Thymus (tissue), 11 donors: ENCODE measurements at regions not wholly inside any gene's neighbourhood (a gene's known extent, or its start where the extent isn't known, plus 50 kb on each side); places are given as distances from the start of the nearest gene placed in this dataset.

Source experiments
- DNase-seq, 9 donors: peaks; one replicate each; pipeline ENCODE4 v3.0.0-alpha.2; 2013; ENCODE audit warnings: low spot score in 9 of 9, low read depth in 6 of 9, missing footprints in 1 of 9
- H3K27ac ChIP-seq, 2 donors: one replicate each; pipeline ENCODE4 v1.5.1; 2013; ENCODE audit warnings: control low read depth in 1 of 2, low read depth in 1 of 2, low read length in 1 of 2, mild to moderate bottlenecking in 1 of 2, moderate library complexity in 1 of 2
- H3K27me3 ChIP-seq, 2 donors: one replicate each; pipeline ENCODE4 v1.5.1; 2013; ENCODE audit warnings: low read length in 1 of 2; ENCODE audit not compliant: control insufficient read depth in 2 of 2, insufficient read depth in 1 of 2
- H3K36me3 ChIP-seq, 2 donors: one replicate each; pipeline ENCODE4 v1.5.1; 2013; ENCODE audit warnings: low read length in 1 of 2, mild to moderate bottlenecking in 1 of 2, moderate library complexity in 1 of 2; ENCODE audit not compliant: control insufficient read depth in 2 of 2, insufficient read depth in 2 of 2
- H3K4me1 ChIP-seq, 2 donors: one replicate each; pipeline ENCODE4 v1.5.1; 2013; ENCODE audit warnings: low read length in 2 of 2; ENCODE audit not compliant: control insufficient read depth in 2 of 2, insufficient read depth in 2 of 2
- H3K4me3 ChIP-seq, 2 donors: one replicate each; pipeline ENCODE4 v1.5.1; 2013; ENCODE audit warnings: low read length in 2 of 2, control low read depth in 1 of 2, mild to moderate bottlenecking in 1 of 2
- H3K9me3 ChIP-seq, 2 donors: one replicate each; pipeline ENCODE4 v1.5.1; 2013; ENCODE audit warnings: low read length in 1 of 2, mild to moderate bottlenecking in 1 of 2; ENCODE audit not compliant: control insufficient read depth in 2 of 2, insufficient read depth in 1 of 2
- WGBS: extraction: QIAGEN DNeasy Blood & Tissue Kit; methylation state at CpG from one replicate; pipeline ENCODE4 v1.1.7; 2013; 5-methylcytosine and 5-hydroxymethylcytosine counted together
- donor health status: healthy.

GRCh38 chr22:49189871-49190270 is 637.8 kb downstream of the BRD1 start:
- 89% methylated on average over 14 of the region's 14 CpGs for WGBS
- Histone ChIP-seq H3K9me3 (no peaks in the 10 kb centered on the region), H3K27ac (no peak overlapping the region), H3K4me3 (no peak overlapping the region), H3K27me3 (no peaks in the 10 kb centered on the region), H3K4me1 (no peaks in the 10 kb centered on the region), H3K36me3 (no peaks in the 10 kb centered on the region)
- DNase-seq: no peak

DNA sequence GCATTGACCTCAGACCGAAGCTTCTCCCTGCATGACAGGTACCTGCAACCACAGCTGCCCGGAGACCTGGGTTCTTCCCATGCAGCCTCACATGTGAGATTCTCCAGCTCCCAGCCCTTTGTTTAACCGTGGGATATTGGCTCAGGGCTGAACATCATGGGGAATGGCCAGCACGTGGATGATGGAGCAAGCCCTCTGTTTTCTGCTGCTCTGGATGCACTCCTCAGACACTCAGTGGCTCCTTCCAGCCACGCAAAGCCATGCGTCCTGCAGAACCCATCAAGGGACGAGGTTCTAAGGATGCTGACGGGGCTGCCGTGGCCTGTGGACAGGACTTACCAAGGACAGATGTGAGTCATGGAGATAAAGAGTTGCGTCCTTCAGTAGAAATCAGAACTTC is 639.1 kb downstream of the BRD1 start:
- no peak overlapping the region for H3K27ac ChIP-seq
- no peak for DNase-seq
- H3K9me3 ChIP-seq: no peaks in the 10 kb centered on the region
- H3K4me3 ChIP-seq: no peak overlapping the region
- no peaks in the 10 kb centered on the region for H3K4me1 ChIP-seq
- H3K27me3 ChIP-seq: no peaks in the 10 kb centered on the region
- no peaks in the 10 kb centered on the region for H3K36me3 ChIP-seq
- WGBS: 93% methylated on average over 10 of the region's 10 CpGs

- Histone ChIP-seq H3K27ac (no peak overlapping the region), H3K4me1 (no peaks in the 10 kb centered on the region), H3K4me3 (no peak overlapping the region), H3K27me3 (no peaks in the 10 kb centered on the region), H3K36me3 (no peaks in the 10 kb centered on the region), H3K9me3 (no peaks in the 10 kb centered on the region)
- no peak for DNase-seq
- 89% methylated on average over 8 of the region's 8 CpGs for WGBS
Observed at GRCh38 chr22:49188091-49188490, 639.6 kb downstream of the BRD1 start.

DNA sequence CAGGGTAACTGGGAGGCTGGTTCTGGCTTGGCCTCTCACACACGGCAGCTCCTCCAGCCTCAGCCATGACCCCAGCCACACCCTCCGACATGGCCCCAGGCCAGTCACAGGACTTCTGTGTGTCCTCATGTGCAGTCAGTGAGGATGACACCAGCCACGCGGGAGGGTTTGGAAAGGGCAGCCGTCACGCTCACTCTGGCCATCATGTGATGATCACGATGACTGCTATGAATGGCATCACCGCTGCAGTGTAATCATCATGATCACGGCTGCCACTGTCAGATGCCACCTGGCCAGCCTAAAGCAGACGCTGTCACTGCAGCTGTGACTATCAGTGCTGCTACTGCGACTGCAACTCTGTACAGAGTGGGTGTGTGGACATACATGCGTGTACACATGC is 640.9 kb downstream of the BRD1 start:
- DNase-seq: no peak
- H3K4me3 ChIP-seq: no peak overlapping the region
- H3K36me3 ChIP-seq: no peaks in the 10 kb centered on the region
- no peak overlapping the region for H3K27ac ChIP-seq
- H3K9me3 ChIP-seq: no peaks in the 10 kb centered on the region
- H3K27me3 ChIP-seq: no peaks in the 10 kb centered on the region
- no peaks in the 10 kb centered on the region for H3K4me1 ChIP-seq
- 96% methylated on average over 12 of the region's 12 CpGs for WGBS

DNA sequence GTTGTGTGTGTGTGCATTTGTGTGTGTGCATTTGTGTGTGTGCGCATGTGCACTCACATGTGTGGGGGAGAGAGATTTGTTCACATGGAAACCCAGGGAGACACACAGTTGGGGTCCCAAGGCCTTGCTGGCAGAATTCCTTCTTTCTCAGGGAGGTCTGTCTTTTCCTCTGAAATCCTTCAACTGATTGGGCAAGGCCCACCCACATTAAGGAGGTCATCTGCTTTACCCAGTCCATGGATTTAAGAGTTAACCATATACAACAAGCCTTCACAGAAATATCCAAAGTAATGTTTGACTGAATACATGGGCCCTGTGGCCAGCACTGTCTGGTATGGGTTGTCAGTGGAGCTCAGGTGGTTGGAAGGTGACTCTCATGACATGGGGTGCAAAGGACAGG is 641.4 kb downstream of the BRD1 start:
- no peaks in the 10 kb centered on the region for H3K27me3 ChIP-seq
- H3K4me3 ChIP-seq: no peak overlapping the region
- no peaks in the 10 kb centered on the region for H3K9me3 ChIP-seq
- no peak overlapping the region for H3K27ac ChIP-seq
- no peaks in the 10 kb centered on the region for H3K4me1 ChIP-seq
- H3K36me3 ChIP-seq: no peaks in the 10 kb centered on the region
- DNase-seq: no peak
- 98% methylated on average over 1 of the region's 1 CpG for whole genome bisulfite sequencing

- Histone ChIP-seq H3K27me3 (no peaks in the 10 kb centered on the region), H3K4me1 (no peaks in the 10 kb centered on the region), H3K9me3 (no peaks in the 10 kb centered on the region), H3K4me3 (no peak overlapping the region), H3K27ac (no peak overlapping the region), H3K36me3 (no peaks in the 10 kb centered on the region)
- DNase-seq: no peak
- 93% methylated on average over 4 of the region's 4 CpGs for WGBS
Observed at GRCh38 chr22:49185312-49185969, 642.2 kb downstream of the BRD1 start.

GRCh38 chr22:49184736-49185135 is 642.9 kb downstream of the BRD1 start:
- WGBS: 94% methylated on average over 15 of the region's 15 CpGs
- DNase-seq: no peak
- Histone ChIP-seq H3K9me3 (no peaks in the 10 kb centered on the region), H3K4me1 (no peaks in the 10 kb centered on the region), H3K27ac (no peak overlapping the region), H3K36me3 (no peaks in the 10 kb centered on the region), H3K27me3 (no peaks in the 10 kb centered on the region), H3K4me3 (no peak overlapping the region)

GRCh38 chr22:49183826-49184216 is 643.9 kb downstream of the BRD1 start:
- Histone ChIP-seq H3K36me3 (no peaks in the 10 kb centered on the region), H3K27me3 (no peaks in the 10 kb centered on the region), H3K27ac (no peak overlapping the region), H3K9me3 (no peaks in the 10 kb centered on the region), H3K4me1 (no peaks in the 10 kb centered on the region), H3K4me3 (no peak overlapping the region)
- no peak for DNase-seq
- WGBS: 87% methylated on average over 26 of the region's 26 CpGs

DNA sequence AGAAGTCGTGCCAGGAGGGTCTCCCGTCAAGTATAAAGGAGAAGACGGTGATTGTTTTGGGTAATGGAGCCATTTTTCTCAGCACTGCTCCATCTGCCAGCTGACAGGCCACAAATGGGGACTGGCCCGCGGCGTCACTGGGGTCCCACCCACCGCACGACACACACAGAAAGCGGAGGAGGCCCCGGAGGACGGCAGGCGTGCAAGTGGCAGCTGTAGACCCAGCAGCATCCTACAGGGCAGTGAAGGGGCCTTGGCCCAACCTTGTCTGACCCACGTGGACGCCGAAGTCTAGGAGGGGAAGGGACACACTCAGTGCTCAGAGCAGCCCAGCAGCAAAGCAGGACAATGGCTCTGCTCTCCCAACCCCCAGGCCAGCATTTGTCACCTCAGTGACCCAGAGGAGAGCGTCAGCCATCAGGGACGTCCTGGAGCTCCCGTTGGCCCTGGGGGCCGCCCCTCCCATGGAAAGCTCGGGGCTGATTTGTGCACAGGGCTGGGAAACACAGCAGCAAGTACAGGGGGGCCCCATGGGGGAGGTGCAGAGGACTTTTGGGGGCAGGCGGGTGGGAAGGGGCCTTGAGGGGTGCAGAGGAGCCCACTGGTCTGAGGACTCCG is 644.4 kb downstream of the BRD1 start:
- no peak for DNase-seq
- Histone ChIP-seq H3K9me3 (no peaks in the 10 kb centered on the region), H3K27me3 (no peaks in the 10 kb centered on the region), H3K36me3 (no peaks in the 10 kb centered on the region), H3K4me3 (no peak overlapping the region), H3K4me1 (no peaks in the 10 kb centered on the region), H3K27ac (no peak overlapping the region)
- 82% methylated on average over 22 of the region's 22 CpGs for WGBS
